ENCODE measurements at regions not wholly inside any gene's neighbourhood (a gene's known extent, or its start where the extent isn't known, plus 50 kb on each side); places are given as distances from the start of the nearest gene placed in this dataset.
A peak's percentile ranks its signal among the peaks of the same experiment; 100 is the strongest.
"Not testable (repeated sequence)": the region's sequence is repeated elsewhere in the genome, so short reads cannot be mapped to it uniquely, and the experiment has no call there.

DNA sequence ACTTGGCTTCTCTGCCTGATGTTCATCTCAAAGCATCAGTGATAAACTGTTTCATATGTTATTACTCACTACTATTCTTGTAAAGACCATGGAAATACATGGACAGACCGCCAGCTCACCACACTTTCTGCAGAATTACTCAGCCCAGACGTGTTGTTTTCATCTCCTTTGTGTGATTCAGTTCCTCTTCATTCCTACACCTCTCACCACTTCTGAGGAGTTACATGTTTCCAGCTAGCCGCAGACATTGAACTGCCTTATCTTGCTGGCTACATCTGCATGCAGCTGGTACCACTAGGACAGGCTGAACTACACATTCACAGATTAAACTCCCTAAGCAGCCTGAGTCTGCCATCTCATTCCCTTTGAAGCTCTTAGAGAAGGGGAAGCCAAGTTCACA, 443.2 kb upstream of the FGF16 start:
- DNase-seq: peak; percentile 51

DNA sequence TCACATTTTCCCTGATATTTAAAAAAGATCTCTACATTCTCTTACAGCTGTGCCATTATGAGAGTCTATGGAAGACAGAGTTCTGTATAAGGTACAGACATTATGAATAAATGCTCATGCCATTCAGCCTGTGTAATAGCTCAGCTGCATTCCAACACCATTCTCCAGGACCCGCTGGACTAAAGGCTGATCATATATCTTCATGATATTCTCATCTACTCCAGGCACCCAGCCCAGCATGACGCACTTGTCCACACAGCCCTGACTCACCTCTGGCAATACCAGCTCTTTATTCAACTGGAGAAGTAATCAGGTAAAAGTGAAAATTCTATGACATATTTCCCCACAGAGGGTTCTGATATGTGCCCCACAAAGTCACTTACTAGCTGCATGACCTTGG, 437.5 kb upstream of the FGF16 start:
- DNase-seq: no peak

DNA sequence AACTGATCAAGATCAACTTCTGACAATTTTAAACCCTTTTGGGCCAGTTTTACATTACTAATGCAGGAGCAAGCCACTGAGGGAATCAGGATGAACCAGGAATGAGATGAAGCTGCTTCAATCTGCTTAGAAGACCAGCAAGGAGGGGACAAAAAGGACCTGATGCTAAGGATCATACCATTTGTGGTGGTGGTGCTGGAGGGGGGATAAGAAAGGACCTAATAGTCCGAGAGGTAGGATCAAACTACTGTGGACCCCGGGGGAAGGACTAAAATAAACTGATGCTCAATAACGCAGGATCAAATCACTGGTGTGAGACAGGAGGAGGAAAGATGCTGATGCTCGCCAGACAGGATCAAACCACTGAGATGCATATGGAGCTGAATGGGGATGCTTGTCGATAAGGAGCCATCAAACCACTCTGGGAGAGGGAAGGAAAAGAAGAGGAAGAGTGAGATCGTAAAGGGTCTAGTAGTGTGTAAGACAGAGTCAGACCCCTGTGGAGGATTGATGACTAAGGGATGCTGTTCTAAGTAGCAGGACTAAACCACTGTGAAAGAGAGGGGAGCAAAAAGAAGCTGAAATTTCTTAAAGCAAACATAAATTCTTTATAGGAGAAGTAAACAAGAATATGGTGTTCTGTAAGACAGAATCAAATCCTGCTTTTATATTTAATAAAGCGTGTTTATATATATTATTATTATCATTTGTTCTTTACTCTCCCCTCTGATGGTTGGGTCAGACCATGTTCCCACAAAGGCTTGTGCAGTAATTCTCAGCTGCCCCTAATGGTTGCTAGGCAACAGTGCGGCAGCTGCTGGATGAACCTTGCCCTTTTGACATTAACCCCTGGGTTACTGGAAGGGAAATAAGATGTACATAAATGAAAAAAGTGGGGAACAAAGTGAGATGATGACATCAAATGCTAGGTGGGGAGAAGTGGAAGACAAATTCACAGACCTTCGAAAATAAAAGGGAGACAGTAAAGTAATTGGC, 432.5 kb upstream of the FGF16 start:
- DNase-seq: no peak

DNA sequence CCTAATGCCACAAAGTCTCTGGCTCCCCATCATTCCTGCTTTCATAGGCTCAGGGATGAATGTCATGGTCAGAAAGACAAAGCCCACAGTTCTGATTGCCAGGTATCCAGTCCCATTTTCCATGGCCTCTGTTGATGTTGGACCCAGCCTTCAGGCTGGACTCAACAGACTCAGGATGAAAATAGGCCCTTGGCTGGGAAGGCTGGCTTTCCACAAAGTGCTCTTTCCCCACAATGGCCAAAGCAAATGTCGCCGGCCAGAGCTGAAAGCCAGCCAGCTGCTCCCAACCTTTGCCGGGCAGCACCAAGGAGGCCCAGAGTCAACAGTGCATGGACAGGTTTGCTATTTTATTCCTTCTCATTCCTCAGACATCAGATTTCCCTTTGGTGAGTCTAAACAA, 430.1 kb upstream of the FGF16 start:
- DNase-seq: no peak

DNA sequence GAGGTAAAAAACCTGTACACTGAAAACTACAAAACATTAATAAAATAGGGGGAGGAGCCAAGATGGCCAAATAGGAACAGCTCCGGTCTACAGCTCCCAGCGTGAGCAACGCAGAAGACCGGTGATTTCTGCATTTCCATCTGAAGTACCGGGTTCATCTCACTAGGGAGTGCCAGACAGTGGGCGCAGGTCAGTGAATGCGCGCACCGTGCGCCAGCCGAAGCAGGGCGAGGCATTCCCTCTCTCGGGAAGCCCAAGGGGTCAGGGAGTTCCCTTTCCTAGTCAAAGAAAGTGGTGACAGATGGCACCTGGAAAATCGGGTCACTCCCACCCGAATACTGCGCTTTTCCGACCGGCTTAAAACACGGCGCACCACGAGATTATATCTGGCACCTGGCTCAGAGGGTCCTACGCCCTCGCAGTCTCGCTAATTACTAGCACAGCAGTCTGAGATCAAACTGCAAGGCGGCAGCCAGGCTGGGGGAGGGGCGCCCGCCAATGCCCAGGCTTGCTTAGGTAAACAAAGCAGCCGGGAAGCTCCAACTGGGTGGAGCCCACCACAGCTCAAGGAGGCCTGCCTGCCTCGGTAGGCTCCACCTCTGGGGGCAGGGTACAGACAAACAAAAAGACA, 400.9 kb upstream of the FGF16 start:
- DNase-seq: not testable (repeated sequence)

DNA sequence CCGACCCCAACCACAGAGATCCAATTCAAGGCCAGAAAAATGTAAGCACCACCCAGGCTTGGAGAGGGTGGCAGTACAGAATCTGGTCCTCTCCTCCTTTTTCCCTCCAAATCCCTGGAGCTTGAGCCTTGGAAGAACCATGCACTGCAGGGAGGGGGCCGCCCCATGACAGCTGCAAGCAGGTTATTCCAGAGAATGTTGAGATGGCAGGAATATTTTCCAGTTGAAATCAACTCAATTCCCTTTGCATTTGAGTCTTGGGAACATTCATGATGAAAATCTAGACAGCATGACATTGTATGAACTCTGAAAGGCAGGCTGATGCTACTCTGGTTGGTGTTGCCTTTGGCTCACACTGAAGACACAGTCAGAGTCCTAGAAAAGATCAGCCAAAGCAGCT, 386.6 kb upstream of the FGF16 start:
- no peak for DNase-seq

DNA sequence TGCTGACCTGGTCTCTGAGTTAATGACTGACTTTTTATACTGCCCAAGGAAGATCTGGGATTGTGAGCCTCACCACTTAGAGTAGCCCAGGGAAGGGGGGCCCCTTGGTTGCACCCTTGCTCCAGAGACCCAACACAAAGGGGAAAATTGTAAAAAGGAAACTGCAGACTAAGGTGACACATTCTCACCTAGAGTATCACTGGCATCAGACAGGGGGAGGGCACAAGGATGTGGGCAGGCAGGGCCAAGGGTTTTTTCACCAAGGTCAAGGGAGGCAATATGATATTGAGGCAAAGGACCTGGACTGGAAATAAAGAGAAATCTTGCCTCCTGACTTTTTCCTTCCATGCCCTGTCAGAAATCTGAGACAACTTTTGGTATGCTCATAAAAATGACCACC, 386.2 kb upstream of the FGF16 start:
- no peak for DNase-seq

DNA sequence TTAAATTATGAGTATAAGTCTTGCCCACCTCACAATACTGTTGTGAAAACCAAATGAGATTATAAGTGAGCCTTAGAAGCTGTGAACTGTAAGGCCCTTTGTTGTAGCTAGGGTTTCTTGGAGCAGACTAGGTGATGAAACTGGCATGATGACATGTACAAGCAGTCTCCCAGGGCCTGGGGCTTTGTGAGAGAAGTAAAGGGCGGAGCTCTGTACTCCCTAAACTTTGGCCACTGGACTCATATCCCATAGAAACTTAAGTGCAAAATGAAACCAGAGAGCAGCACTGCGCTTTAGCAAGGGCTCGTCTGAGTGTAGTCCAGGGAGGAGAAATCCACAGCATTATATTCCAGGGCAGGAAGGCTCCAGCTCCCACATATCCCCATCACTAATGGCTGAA, 385.6 kb upstream of the FGF16 start:
- no peak for DNase-seq

DNA sequence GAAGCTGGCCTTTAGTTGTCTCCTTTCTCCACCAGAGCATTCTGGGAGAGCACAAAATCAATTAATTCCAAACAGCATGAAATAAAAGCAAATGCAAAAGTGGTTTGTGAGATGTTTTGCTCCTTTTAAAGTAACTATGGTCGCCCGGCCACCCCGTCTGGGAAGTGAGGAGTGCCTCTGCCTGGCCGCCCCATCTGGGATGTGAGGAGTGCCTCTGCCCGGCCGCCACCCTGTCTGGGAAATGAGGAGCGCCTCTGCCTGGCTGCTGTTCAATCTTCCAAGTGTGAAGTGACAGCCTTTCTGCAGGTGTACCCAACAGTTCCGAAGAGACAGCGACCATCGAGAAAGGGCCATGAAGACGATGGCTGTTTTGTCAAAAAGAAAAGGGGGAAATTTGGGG, 381.3 kb upstream of the FGF16 start:
- DNase-seq: no peak

DNA sequence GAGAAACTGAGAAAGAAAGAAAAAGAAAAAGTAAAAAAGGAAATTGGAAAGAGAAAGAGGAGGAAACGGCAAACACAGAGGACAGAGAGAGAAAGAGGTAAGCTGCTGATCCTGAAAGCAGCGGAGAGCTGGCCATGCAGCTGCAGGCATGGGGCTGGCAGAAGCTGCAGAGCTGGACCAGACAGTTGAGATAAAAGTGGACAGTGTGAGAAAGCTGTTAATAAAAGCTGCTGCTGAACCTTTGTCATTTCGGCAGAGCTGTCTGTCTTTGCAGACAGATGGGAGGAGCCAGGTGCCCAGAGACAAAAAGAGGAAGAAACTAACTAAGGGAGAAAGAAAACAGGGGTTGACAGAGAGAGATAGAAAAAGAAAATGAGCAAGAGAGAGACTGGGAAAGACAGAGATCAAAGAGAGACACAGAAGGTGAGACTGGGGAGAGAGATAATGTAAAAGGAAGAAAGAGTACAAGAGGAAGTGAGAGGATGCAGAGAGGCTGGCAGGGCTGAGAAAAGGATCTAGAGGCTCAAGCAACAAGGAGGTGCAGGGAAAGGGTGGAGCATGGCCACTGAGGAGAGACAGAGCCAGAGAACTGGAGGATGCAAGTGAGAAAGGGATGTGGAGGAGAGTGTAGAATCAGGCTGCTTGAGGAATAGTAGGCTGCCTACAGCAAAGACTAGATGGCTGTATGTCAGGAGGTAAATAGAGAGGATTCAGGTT, 376.8 kb upstream of the FGF16 start:
- no peak for DNase-seq

DNA sequence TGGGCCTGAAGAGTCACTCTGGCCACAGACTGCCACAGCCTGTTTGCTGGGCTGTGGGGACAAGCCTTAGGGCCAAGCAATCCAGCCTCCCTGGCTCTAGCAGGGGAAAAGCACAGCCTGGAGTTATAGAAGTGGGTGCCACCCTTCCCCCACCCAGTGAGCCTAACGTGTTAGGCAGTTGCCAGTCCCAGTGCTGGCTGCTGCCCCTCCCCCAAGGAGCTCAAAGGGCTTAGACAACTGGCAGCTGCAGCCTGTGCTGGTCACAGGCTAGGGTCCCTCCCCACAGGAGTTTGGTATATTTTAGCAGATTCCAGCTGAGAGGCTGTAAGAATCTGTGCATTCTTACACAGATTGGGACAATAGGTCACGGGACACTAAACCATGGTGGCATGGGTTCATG, 370.3 kb upstream of the FGF16 start:
- no peak for DNase-seq

DNA sequence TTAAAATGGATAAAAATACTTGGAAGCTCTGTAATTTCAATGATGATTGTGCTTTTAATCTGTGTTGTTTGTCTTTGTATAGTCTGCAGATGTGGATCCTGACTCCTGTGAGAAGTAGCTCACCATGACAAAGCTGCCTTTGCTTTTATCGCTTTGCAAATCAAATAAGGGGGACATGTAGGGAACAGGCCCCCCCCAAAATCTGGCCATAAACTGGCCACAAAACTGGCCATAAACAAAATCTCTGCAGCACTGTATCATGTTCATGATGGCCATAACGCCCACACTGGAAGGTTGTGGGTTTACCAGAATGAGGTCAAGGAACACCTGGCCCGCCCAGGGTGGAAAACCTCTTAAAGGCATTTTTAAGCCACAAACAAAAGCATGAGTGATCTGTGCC, 366.0 kb upstream of the FGF16 start:
- not testable (repeated sequence) for DNase-seq

DNA sequence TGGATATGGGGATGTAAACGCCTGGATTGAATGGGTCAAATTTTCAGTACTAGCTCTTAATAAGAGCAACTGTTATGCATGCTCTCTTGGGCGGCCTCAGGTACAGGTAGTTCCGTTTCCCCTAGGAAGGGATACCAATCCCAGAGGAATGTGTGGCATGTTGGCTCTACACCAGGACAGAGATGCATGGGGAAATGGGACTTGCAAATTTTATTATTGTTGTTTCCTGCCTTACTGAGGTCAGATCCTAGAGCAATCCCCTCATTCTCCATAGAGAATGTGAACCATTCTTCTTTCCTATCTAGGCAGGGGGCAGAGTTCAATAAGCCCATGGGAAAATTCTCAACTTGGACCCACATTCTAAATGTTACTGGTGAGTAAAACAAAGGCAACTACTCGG, 361.8 kb upstream of the FGF16 start:
- no peak for DNase-seq

DNA sequence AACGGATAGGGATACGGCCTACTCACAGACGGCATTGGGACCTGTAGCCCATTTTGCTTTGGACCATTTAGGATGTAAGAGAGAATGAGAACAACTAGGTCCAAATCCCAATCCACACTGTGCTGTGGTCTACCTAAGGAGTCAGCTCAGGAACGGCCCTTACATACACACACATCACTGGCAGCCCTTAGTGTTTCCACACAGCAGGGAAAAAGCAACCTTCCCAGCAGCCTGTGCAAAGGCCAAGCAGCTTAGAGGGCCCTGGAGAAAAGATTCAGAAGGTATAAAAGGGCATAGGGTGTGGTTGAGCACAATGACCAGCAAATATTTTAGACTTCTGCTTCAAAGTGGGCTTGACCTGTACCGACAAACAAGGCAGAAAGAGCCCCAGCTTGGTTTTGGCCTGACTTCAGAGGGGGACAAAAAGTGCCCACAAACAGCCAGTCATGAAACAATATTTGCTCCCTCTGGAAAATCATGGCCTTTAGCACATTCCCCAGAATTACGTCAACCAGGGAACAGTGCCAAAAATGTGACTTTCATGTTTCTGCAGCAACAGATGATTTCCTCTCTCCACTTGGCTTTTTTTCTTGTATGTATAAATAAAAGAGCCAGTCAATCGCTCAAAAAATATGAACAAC, 359.5 kb upstream of the FGF16 start:
- no peak for DNase-seq

DNA sequence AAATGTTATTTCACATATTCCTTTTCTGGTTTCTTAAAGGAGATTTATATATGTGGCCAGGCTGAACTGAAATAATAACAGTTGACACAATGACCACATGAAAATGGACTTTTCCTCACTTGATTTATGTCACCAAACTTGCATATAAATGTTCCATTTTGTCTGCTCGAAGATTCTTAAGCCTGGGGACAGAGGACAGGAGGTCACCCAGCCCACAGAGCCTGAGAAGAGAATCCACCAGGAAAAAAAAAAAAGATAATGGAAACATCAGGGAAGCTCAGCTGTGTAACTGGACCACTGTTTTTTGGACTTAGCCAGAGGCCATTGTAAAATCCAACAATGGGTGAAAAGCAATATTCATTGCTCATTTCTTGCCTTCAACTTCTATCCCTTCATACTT, 359.0 kb upstream of the FGF16 start:
- no peak for DNase-seq

DNA sequence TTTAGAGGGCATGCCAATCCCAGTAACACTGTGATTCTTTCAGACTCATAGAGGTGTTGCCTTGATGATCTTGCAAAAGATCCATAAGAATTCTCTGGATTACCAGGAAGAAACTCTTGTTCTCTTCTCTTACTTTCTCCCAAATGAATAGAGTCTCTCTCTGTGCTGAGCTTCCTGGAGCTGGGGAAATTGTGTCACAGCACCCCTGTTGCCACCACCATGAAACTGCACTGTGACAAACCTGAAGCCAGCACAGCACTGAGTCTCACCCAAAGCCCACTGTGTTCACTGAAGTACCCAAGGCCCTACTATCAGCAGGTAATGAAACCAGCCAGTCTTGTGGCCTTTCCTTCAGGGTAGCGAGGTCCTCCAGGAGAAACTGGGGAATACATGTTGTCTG, 332.7 kb upstream of the FGF16 start:
- DNase-seq: no peak

DNA sequence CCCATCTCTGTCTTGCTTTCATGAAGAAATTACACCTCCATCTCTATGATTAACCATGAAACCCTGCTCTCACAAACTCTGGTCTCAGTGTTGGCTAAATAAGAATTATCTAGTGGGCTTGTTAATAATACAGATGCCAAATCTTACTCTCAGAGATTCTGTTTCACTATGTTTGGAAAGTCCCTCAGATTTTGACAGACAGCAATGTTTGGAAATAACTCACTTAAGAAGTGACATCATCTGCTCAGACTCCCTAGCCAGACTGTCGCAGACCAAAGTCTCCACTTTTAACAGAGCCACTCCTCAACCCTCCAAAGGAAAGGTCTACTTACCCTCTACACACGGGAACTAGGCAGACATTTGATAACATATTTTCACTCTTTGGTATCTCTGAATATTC, 328.5 kb upstream of the FGF16 start:
- DNase-seq: no peak

DNA sequence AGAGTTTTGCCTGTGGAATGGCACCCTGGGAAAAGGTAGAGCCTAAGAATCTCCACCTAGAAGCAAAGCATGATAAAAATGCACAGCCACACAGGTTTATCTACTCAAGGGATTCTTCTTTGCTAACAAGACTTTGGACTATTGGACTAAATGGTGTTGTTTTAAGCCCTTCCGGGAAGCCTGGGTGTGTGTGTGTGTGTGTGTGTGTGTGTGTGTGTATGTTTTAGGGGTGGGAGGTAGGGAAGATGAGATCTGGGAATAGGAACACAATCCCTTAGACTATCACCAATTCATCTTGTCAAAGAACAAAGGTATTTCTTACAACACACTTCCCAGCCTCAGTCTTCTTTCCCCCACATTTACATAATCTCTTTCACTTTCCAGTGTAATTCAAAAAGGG, 327.5 kb upstream of the FGF16 start:
- no peak for DNase-seq

DNA sequence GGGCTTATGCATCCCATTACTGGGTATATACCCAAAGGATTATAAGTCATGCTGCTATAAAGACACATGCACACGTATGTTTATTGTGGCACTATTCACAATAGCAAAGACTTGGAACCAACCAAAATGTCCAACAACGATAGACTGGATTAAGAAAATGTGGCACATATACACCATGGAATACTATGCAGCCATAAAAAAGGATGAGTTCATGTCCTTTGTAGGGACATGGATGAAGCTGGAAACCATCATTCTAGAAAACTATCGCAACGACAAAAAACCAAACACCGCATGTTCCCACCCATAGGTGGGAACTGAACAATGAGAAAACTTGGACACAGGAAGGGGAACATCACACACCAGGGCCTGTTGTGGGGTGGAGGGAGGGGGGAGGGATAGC, 323.3 kb upstream of the FGF16 start:
- DNase-seq: not testable (repeated sequence)

DNA sequence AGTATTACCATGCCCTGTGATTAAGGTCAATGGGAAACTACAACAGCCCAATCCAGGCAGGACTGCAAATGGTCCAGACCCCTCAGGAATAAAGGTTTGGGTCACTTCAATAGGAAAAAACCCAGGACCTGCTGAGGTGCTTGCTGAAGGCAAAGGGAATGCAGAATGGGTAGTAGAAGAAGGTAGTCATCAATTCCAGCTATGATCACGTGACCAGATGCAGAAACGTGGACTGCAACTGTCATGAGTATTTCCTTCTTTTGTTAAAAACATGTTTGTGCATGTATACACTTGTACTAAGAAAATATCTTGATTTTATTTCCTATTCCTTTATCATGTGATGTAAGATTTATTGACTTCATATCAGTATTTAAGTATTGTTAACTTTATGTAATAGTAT, 319.6 kb upstream of the FGF16 start:
- DNase-seq: not testable (repeated sequence)

DNA sequence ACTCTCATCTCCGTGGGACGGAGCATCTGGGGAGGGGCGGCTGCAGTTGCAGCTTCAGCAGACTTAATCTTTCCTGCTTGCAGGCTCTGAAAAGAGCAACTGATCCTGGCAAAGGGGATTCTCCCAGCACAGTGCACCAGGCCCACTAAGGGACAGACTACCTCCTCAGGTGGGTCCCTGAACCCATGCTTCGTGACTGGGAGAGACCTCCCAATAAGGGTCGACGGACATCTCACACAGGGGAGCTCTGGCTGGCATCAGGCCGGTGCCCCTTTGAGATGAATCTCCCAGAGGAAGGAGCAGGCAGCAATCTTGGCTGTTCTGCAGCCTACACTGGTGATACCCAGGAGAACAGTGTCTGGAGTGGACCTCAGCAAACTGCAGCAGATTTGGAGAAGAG, 303.3 kb upstream of the FGF16 start:
- no peak for DNase-seq

DNA sequence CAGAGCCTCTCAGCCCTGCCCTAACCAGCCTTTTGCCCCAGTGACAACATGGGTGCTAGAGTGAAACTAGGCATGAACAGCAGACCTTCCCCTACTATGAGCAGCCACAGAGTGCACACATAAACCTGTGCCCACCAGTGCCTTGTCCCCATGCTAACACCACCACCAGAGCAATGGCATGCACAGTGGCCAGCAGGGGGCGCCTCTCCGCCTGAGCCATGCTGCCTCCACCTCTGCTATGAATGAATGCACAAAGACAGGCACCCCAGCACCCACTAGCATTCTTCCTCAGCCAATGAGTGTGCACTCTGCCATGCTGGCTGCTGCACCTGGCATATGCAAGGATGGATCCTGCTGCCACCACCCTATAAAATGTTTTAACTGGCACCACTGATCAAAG, 286.9 kb upstream of the FGF16 start:
- DNase-seq: peak; percentile 54

DNA sequence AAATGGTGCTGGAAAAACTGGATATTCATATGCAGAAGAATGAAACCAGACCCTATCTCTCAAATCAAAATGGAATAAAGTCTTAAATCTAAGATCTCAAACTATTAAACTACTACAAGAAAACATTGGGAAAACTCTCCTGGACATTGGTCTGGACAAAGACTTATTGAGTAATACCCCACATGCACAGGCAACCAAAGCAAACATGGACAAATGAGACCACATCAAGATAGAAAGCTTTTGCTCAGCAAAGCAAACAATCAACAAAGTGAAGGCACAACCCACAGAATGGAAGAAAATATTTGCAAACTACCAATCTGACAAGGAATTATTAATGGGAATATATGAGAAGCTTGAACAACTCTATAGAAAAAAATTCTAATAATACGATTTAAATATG, 284.4 kb upstream of the FGF16 start:
- no peak for DNase-seq
